Osteoblast (primary cell): ENCODE measurements at regions not wholly inside any gene's neighbourhood (a gene's known extent, or its start where the extent isn't known, plus 50 kb on each side); places are given as distances from the start of the nearest gene placed in this dataset.

Experiments
- DNase-seq: peaks from one replicate; pipeline ENCODE4 v3.0.0; 2011; ENCODE audit warnings: low spot score, mixed read lengths; ENCODE audit not compliant: insufficient read length; ENCODE audit errors: missing footprints
- H2AFZ ChIP-seq: 2 replicates; pipeline ENCODE4 v1.6.0; 2011; ENCODE audit warnings: mild to moderate bottlenecking, low read length
- H3K27ac ChIP-seq: 2 replicates; pipeline ENCODE4 v1.5.1; 2011; ENCODE audit warnings: mild to moderate bottlenecking, low read depth, low read length, moderate library complexity
- H3K27me3 ChIP-seq: 2 replicates; pipeline ENCODE4 v1.6.0; 2012; ENCODE audit warnings: mild to moderate bottlenecking, control low read depth, inconsistent platforms, low read length, moderate library complexity; ENCODE audit not compliant: insufficient read depth
- H3K36me3 ChIP-seq: 2 replicates; pipeline ENCODE4 v1.5.1; 2011; ENCODE audit warnings: mild to moderate bottlenecking, low read length, control low read depth, moderate library complexity; ENCODE audit not compliant: insufficient read depth
- H3K4me1 ChIP-seq: 2 replicates; pipeline ENCODE4 v1.5.1; 2011; ENCODE audit warnings: mild to moderate bottlenecking, low read length, control low read depth, moderate library complexity; ENCODE audit not compliant: insufficient read depth
- H3K4me2 ChIP-seq: 2 replicates; pipeline ENCODE4 v1.6.0; 2011; ENCODE audit warnings: mild to moderate bottlenecking, low read length; ENCODE audit not compliant: insufficient read depth
- H3K4me3 ChIP-seq: fragments of 200-600 bp; sonication (generic); 3 replicates; pipeline ENCODE4 v1.5.1; 2012; ENCODE audit warnings: mild to moderate bottlenecking, low read length, inconsistent platforms; ENCODE audit not compliant: insufficient read depth
- H3K79me2 ChIP-seq: 2 replicates; pipeline ENCODE4 v1.6.0; 2012; ENCODE audit warnings: mild to moderate bottlenecking, low read length, control low read depth, inconsistent platforms; ENCODE audit not compliant: insufficient read depth
- H3K9me3 ChIP-seq: 2 replicates; pipeline ENCODE4 v1.5.1; 2011; ENCODE audit warnings: low read depth, low read length, control low read depth
- H4K20me1 ChIP-seq: 2 replicates; pipeline ENCODE4 v1.6.0; 2012; ENCODE audit warnings: mild to moderate bottlenecking, low read length, control low read depth; ENCODE audit not compliant: insufficient read depth
- TF ChIP-seq, protein P1 (sequence below): IDR thresholded peaks from 2 replicates; pipeline ENCODE4 v1.5.1; 2011; ENCODE audit warnings: mild to moderate bottlenecking, low read depth, low read length, moderate library complexity; ENCODE audit errors: extremely low read depth

DNA sequence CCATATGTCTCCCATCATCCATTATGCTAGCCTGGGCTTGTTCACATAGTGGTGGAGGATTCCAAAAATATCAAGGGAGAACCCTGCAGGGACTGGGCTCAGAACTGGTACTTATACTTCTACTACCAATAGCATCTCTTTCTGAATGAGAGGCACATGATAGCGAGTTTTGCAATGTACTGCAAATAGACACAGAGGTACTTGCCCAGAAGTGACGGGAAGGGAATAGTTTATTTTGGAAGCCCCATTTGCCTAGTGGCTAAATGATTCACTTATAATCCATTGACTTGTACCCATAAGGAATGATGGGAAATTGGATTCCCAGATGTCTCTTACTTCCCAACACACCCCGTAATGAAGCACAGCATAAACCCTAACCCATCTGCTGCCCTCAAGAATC lies 124.8 kb upstream of the ERCC4 start:
- Histone ChIP-seq H3K9me3 (no peaks in the 10 kb centered on the region), H3K4me1 (no peaks in the 10 kb centered on the region), H3K4me2 (no peak overlapping the region), H3K4me3 (no peak overlapping the region), H3K27ac (no peak overlapping the region), H3K27me3 (no peaks in the 10 kb centered on the region), H2AFZ (no peak overlapping the region), H3K79me2 (no peaks in the 10 kb centered on the region), H4K20me1 (no peaks in the 10 kb centered on the region), H3K36me3 (no peaks in the 10 kb centered on the region)
- TF ChIP-seq, protein P1, sequence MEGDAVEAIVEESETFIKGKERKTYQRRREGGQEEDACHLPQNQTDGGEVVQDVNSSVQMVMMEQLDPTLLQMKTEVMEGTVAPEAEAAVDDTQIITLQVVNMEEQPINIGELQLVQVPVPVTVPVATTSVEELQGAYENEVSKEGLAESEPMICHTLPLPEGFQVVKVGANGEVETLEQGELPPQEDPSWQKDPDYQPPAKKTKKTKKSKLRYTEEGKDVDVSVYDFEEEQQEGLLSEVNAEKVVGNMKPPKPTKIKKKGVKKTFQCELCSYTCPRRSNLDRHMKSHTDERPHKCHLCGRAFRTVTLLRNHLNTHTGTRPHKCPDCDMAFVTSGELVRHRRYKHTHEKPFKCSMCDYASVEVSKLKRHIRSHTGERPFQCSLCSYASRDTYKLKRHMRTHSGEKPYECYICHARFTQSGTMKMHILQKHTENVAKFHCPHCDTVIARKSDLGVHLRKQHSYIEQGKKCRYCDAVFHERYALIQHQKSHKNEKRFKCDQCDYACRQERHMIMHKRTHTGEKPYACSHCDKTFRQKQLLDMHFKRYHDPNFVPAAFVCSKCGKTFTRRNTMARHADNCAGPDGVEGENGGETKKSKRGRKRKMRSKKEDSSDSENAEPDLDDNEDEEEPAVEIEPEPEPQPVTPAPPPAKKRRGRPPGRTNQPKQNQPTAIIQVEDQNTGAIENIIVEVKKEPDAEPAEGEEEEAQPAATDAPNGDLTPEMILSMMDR, result no peak
- DNase-seq, result no peak

DNA sequence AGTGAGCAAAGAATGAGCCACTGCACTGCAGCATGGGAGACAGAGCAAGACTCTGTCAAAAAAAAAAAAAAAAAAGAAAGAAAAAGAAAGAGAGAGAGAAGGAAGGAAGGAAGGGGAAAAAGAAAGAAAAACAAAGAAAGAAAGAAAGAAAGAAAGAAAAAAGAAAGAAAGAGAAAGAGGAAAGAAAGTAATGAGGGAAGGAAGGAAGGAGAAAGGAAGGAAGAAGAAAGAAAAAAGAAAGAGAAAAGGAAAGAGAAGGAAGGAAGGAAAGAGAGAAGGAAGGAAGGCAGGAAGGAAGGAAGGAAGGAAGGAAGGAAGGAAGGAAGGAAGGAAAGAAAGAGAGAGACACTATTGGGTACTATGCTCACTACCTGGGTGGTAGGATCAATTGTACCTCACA lies 122.2 kb upstream of the ERCC4 start:
- Histone ChIP-seq H3K27ac (no peak overlapping the region), H3K9me3 (no peaks in the 10 kb centered on the region)
- TF ChIP-seq, protein P1, result no peak

DNA sequence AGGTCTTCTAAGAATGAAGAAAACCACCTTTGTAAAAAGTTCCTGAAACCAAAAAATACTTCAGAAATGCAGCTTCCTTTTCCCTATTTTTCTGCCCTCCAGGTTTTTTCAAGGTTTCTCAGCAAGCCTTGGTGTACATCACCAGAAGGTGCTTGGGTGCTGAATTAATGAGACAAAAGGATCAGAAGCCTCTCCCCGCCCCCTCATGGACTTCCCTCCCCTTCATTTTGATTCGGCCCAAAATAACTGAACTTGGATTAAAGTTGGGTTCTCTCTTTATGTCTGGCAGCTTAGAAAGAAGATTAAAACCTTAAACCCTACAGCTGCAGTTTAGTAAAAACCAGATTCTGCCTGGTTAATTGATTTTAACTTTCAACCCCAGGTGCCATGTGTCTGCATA lies 121.7 kb upstream of the ERCC4 start:
- no peaks in the 10 kb centered on the region for H3K79me2 ChIP-seq
- no peaks in the 10 kb centered on the region for H4K20me1 ChIP-seq
- H3K36me3 ChIP-seq, result no peaks in the 10 kb centered on the region
- H3K4me1 ChIP-seq, result no peaks in the 10 kb centered on the region
- H2AFZ ChIP-seq, result no peak overlapping the region
- no peak for DNase-seq
- no peak overlapping the region for H3K4me2 ChIP-seq
- TF ChIP-seq, protein P1, result no peak
- H3K27ac ChIP-seq, result no peak overlapping the region
- H3K27me3 ChIP-seq, result no peaks in the 10 kb centered on the region
- no peak overlapping the region for H3K4me3 ChIP-seq
- H3K9me3 ChIP-seq, result no peaks in the 10 kb centered on the region

More for the DNA sequence above, 122.2 kb upstream of the ERCC4 start:
- Histone ChIP-seq H3K4me1 (no peaks in the 10 kb centered on the region), H3K27me3 (no peaks in the 10 kb centered on the region), H3K4me2 (no peak overlapping the region), H3K36me3 (no peaks in the 10 kb centered on the region), H3K79me2 (no peaks in the 10 kb centered on the region), H2AFZ (no peak overlapping the region), H3K4me3 (no peak overlapping the region), H4K20me1 (no peaks in the 10 kb centered on the region)
- DNase-seq, result no peak

DNA sequence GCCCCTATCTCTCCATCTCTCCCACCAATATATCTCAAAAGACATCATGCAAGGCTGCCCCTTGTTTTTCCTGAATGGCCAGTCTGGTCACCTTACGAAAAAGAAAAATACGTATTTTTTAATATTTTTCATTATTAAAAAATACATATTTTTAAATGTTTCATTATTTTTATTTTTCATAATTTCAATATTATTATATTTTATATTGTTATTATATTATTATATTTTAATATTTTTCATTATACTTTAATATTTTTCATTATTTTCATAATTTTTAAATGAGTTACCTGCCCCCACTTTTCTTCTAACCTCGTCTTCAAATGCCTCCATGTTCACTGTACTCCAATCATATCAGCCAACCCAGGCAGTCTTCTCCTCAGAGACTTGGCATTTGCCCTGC lies 116.0 kb upstream of the ERCC4 start:
- no peaks in the 10 kb centered on the region for H3K27me3 ChIP-seq
- no peak overlapping the region for H3K4me3 ChIP-seq
- no peaks in the 10 kb centered on the region for H3K79me2 ChIP-seq
- no peaks in the 10 kb centered on the region for H3K9me3 ChIP-seq
- H3K36me3 ChIP-seq, result no peaks in the 10 kb centered on the region
- H3K4me2 ChIP-seq, result no peak overlapping the region
- H3K4me1 ChIP-seq, result no peaks in the 10 kb centered on the region
- DNase-seq, result no peak
- TF ChIP-seq, protein P1, result no peak
- H4K20me1 ChIP-seq, result no peaks in the 10 kb centered on the region
- no peak overlapping the region for H2AFZ ChIP-seq
- H3K27ac ChIP-seq, result no peak overlapping the region
